Urothelium cell line (cell line): ENCODE measurements at regions not wholly inside any gene's neighbourhood (a gene's known extent, or its start where the extent isn't known, plus 50 kb on each side); places are given as distances from the start of the nearest gene placed in this dataset.
"Not testable (repeated sequence)": the region's sequence is repeated elsewhere in the genome, so short reads cannot be mapped to it uniquely, and the experiment has no call there.

Experiments
- DNase-seq: peaks from one replicate; pipeline ENCODE4 v3.0.0; 2011; ENCODE audit warnings: low spot score, mixed read lengths
- FAIRE-seq: peaks from 2 replicates; lab custom pipeline; 2011; peaks lifted over from hg19 to GRCh38; lab: Jason Lieb, UNC

- FAIRE-seq (no peak), DNase-seq (no peak)
These were observed 1773.8 kb downstream of the PCDH9 start for GRCh38 chr13:65456150-65456912.

DNA sequence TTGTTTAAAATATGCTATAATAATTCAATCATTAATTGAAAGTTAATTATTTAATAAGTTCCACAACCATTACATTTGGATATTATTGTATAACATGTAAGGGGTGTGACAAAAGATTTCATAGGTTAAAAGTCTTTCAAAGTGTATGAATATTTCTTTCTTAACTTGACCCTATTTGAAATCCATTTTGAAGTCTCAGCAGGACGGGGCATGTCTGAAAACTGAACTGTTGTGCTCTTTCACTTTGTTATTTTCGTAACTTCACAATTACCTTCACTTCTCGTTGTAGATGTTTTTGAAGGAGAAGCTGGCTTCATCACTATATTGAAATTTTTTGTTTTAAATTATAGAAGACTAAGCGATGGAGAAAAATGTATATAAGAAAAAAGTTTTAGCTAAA lies 1775.7 kb downstream of the PCDH9 start:
- DNase-seq (no peak), FAIRE-seq (no peak)

- DNase-seq (no peak), FAIRE-seq (no peak)
These were observed 1776.2 kb downstream of the PCDH9 start for GRCh38 chr13:65453982-65454381.

DNA sequence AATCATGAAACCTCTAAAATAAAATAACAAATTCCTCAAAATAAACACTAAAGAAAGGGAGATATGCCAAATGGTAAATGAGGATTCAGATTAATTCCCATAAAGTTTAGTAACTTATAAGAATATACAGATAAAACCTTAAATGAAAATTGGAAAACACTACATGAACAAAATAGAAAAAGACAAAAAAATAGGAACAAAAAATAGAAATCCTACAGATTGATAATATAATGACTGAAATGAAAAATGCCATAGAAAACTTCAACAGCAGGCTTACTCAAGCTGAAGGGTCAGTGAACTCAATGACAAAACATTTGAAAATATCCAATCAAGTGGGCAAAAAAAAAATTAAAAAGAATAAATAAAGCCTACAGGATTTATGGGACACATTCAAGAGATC lies 1784.8 kb downstream of the PCDH9 start:
- no peak for FAIRE-seq

GRCh38 chr13:65435590-65435989 lies 1794.5 kb downstream of the PCDH9 start:
- DNase-seq (no peak), FAIRE-seq (no peak)

More for the DNA sequence above, 1784.8 kb downstream of the PCDH9 start:
- no peak for DNase-seq

DNA sequence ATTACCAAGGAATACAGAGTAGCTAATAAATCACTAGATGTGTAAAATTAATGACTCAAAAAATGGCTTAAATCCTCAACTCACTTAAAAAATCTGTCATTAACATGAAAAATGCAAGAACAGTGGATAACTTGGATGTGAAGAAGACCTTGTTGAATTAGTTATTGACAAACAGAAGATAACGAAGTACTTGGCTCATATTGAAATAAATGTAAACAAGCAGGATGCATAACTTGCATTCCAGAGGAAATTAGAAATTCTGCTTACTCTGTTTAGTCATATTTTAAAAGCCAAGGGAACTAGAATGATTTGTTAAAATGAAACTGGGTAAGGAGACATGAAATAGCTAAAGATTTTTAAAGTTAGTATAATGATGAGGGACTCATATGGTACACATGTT lies 1812.2 kb downstream of the PCDH9 start:
- DNase-seq (no peak), FAIRE-seq (no peak)

GRCh38 chr13:65416784-65417183 lies 1813.4 kb downstream of the PCDH9 start:
- DNase-seq: no peak
- FAIRE-seq: no peak

GRCh38 chr13:65414187-65414586 lies 1815.9 kb downstream of the PCDH9 start:
- DNase-seq: no peak
- FAIRE-seq: no peak

DNA sequence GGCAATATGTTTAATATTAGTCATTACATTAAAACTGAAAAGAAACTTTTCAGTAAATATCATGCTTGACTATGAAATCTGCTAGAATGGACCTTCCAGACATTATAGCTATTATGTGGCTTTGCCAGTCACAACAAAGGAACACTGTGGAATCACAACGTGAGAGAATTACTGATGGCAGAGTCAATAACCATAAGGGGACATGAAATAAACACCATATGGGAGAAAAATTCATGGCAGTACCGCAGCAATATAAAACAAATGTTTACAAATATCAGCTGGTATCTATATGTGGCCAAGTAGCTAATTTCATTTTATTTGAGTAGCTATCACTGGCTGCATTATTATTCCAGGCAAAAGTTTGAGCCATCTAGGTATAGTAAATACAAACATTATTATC lies 1818.6 kb downstream of the PCDH9 start:
- FAIRE-seq (no peak), DNase-seq (no peak)

- FAIRE-seq (no peak), DNase-seq (no peak)
These were observed 1819.3 kb downstream of the PCDH9 start for GRCh38 chr13:65410791-65411190.

DNA sequence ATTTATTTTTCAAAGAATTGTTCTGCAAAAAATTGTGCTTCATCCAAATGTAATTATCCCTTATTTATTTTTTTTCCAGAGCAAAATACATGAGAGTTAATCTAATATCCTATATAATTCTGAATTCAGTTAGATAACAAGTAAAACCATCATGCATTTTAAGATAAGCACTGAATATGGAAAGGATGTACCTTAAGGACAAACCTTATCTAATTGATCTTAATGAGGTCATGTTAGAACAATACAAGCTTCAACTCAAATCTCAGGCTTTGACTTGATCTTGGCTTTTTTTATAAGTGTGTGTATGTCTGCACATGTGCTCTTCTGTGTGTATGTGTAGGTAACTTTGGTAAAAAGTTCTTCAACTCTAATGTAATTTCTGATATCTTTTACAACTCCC lies 1828.8 kb downstream of the PCDH9 start:
- FAIRE-seq: no peak
- no peak for DNase-seq

- FAIRE-seq (no peak), DNase-seq (no peak)
These were observed 1829.4 kb downstream of the PCDH9 start for GRCh38 chr13:65400702-65401101.

GRCh38 chr13:65387743-65388347 lies 1842.3 kb downstream of the PCDH9 start:
- FAIRE-seq: no peak
- no peak for DNase-seq

- DNase-seq: no peak
- no peak for FAIRE-seq
These were observed 1851.1 kb downstream of the PCDH9 start for GRCh38 chr13:65378943-65379519.

GRCh38 chr13:65378484-65378883 lies 1851.7 kb downstream of the PCDH9 start:
- DNase-seq: no peak
- FAIRE-seq: no peak

- no peak for DNase-seq
- FAIRE-seq: no peak
These were observed 1861.3 kb downstream of the PCDH9 start for GRCh38 chr13:65368832-65369231.

GRCh38 chr13:65353951-65354350 lies 1876.2 kb downstream of the PCDH9 start:
- no peak for DNase-seq
- FAIRE-seq: no peak

- not testable (repeated sequence) for DNase-seq, FAIRE-seq
These were observed 1877.0 kb downstream of the PCDH9 start for GRCh38 chr13:65353150-65353549.

DNA sequence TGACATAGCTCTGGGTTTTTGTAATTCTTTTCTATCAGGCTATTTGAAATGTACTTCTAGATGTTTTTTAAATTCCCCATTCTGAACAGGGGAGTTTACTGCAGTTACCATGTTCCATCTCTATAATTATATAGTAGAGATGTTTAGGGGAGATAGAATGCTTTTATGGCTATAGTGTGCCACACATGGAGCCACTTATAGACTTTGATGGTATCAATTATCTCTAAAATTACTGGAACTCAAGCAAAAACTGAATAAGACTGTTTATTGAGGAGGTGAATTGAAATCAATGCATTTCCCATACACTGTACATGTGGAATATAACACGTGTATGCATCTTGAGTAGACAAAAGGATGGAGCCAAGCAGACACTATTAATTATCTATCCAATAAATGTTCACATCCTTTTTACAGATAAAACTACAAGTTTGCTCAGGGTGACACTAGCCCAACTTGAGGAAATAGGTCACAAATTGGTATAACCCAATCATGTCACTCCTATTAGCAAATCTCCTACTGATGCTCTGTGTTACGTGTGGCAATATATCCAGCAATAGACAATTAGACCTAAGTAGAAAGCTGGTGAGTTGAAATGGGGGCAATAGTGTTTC lies 1882.6 kb downstream of the PCDH9 start:
- FAIRE-seq (no peak), DNase-seq (no peak)

GRCh38 chr13:65343898-65344663 lies 1886.1 kb downstream of the PCDH9 start:
- DNase-seq (no peak), FAIRE-seq (no peak)
